OCI-LY1 (cell line): ENCODE measurements at regions not wholly inside any gene's neighbourhood (a gene's known extent, or its start where the extent isn't known, plus 50 kb on each side); places are given as distances from the start of the nearest gene placed in this dataset.

ENCODE experiments used
- H2AFZ ChIP-seq: fragments of 200-600 bp; sonication (generic), shearing (Covaris generic); 2 replicates; pipeline ENCODE4 v1.6.0; 2014; ENCODE audit warnings: antibody characterized with exemption, mild to moderate bottlenecking, low read length
- H3F3A ChIP-seq: fragments of 200-600 bp; sonication (generic), shearing (Covaris generic); 2 replicates; pipeline ENCODE4 v1.6.0; 2014; ENCODE audit warnings: mild to moderate bottlenecking, antibody characterized with exemption, low read length, moderate library complexity; ENCODE audit not compliant: insufficient read depth
- H3K27ac ChIP-seq: fragments of 200-600 bp; sonication (generic); 2 replicates; pipeline ENCODE4 v1.5.1; 2014; ENCODE audit warnings: low read length, mixed run types, mild to moderate bottlenecking, low read depth; ENCODE audit not compliant: poor library complexity, severe bottlenecking
- H3K27me3 ChIP-seq: fragments of 200-600 bp; sonication (generic); 2 replicates; pipeline ENCODE4 v1.6.0; 2014; ENCODE audit warnings: antibody characterized with exemption, mild to moderate bottlenecking, low read length, moderate library complexity; ENCODE audit not compliant: insufficient read depth
- H3K36me3 ChIP-seq: fragments of 200-600 bp; sonication (generic); 2 replicates; pipeline ENCODE4 v1.6.1; 2014; ENCODE audit warnings: mild to moderate bottlenecking, antibody characterized with exemption, low read length, moderate library complexity, mixed read lengths; ENCODE audit not compliant: insufficient read depth
- H3K4me1 ChIP-seq: fragments of 200-600 bp; sonication (generic); 2 replicates; pipeline ENCODE4 v1.5.1; 2014; ENCODE audit warnings: mild to moderate bottlenecking, low read length, moderate library complexity; ENCODE audit not compliant: insufficient read depth, severe bottlenecking
- H3K4me2 ChIP-seq: fragments of 200-600 bp; sonication (generic), shearing (Covaris generic); 2 replicates; pipeline ENCODE4 v1.6.1; 2014; ENCODE audit warnings: low read length
- H3K4me3 ChIP-seq: fragments of 200-600 bp; sonication (generic); 2 replicates; pipeline ENCODE4 v1.5.1; 2014; ENCODE audit warnings: low read length, low read depth, mild to moderate bottlenecking, mixed read lengths; ENCODE audit not compliant: poor library complexity, severe bottlenecking
- H3K79me2 ChIP-seq: fragments of 200-600 bp; shearing (Covaris generic); 2 replicates; pipeline ENCODE4 v1.6.1; 2016; ENCODE audit warnings: mixed run types, low read length, mixed read lengths; ENCODE audit not compliant: insufficient read depth
- H3K9ac ChIP-seq: fragments of 200-600 bp; sonication (generic), shearing (Covaris generic); 2 replicates; pipeline ENCODE4 v1.6.1; 2014; ENCODE audit warnings: mild to moderate bottlenecking, low read length, mixed read lengths
- H3K9me2 ChIP-seq: fragments of 200-600 bp; sonication (generic), shearing (Covaris generic); 2 replicates; pipeline ENCODE4 v1.6.1; 2014; ENCODE audit warnings: low read depth, mild to moderate bottlenecking, low read length, mixed read lengths
- H3K9me3 ChIP-seq: fragments of 200-600 bp; shearing (Covaris generic); 2 replicates; pipeline ENCODE4 v1.6.1; 2014; ENCODE audit warnings: low read length, mixed read lengths
- H4K20me1 ChIP-seq: fragments of 200-600 bp; sonication (generic), shearing (Covaris generic); 2 replicates; pipeline ENCODE4 v1.6.0; 2016; ENCODE audit warnings: mild to moderate bottlenecking, low read length; ENCODE audit not compliant: insufficient read depth
- EZH2 ChIP-seq: fragments of 200-600 bp; sonication (generic), shearing (Covaris generic); IDR thresholded peaks from 2 replicates; pipeline ENCODE4 v1.8.0; 2017; ENCODE audit warnings: borderline replicate concordance, mixed run types, mild to moderate bottlenecking, antibody characterized with exemption, low read length, moderate library complexity, mixed read lengths
- TF ChIP-seq, protein P1 (sequence below): fragments of 200-600 bp; sonication (generic), shearing (Covaris generic); IDR thresholded peaks from 2 replicates; pipeline ENCODE4 v1.5.1; 2017; ENCODE audit warnings: mild to moderate bottlenecking, antibody characterized with exemption, low read length, moderate library complexity, mixed read lengths

DNA sequence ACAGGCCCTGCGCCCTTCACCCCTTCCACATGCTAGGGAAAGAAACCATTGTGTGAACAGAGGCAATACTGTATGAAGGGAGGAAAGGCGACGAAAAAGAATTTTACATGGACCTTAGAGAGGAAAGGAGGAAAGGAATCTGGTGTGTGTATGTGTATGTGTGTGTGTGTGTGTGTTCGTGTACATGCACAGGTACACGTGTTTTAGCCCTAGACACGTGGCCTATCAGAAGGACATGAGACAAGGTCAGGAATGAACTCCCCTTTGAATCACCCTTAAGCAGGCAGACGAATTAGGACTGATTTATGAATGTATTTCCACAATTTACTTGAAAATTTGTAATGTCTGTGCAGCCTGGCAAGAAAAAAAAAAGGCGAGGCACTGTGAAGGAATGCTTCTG is 276.0 kb downstream of the ZNF516 start:
- Histone ChIP-seq H3K9ac (no peak overlapping the region), H3K27ac (no peak overlapping the region), H3K4me3 (no peak overlapping the region), H3K79me2 (no peaks in the 10 kb centered on the region), H3K9me2 (no peaks in the 10 kb centered on the region), H3K4me1 (no peaks in the 10 kb centered on the region), H3K36me3 (no peaks in the 10 kb centered on the region), H3K27me3 (no peaks in the 10 kb centered on the region), H3F3A (no peaks in the 10 kb centered on the region), H3K9me3 (no peaks in the 10 kb centered on the region), H4K20me1 (no peaks in the 10 kb centered on the region), H3K4me2 (no peak overlapping the region), H2AFZ (no peak overlapping the region)
- no peak for TF ChIP-seq EZH2
- TF ChIP-seq, protein P1, sequence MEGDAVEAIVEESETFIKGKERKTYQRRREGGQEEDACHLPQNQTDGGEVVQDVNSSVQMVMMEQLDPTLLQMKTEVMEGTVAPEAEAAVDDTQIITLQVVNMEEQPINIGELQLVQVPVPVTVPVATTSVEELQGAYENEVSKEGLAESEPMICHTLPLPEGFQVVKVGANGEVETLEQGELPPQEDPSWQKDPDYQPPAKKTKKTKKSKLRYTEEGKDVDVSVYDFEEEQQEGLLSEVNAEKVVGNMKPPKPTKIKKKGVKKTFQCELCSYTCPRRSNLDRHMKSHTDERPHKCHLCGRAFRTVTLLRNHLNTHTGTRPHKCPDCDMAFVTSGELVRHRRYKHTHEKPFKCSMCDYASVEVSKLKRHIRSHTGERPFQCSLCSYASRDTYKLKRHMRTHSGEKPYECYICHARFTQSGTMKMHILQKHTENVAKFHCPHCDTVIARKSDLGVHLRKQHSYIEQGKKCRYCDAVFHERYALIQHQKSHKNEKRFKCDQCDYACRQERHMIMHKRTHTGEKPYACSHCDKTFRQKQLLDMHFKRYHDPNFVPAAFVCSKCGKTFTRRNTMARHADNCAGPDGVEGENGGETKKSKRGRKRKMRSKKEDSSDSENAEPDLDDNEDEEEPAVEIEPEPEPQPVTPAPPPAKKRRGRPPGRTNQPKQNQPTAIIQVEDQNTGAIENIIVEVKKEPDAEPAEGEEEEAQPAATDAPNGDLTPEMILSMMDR = no peak

DNA sequence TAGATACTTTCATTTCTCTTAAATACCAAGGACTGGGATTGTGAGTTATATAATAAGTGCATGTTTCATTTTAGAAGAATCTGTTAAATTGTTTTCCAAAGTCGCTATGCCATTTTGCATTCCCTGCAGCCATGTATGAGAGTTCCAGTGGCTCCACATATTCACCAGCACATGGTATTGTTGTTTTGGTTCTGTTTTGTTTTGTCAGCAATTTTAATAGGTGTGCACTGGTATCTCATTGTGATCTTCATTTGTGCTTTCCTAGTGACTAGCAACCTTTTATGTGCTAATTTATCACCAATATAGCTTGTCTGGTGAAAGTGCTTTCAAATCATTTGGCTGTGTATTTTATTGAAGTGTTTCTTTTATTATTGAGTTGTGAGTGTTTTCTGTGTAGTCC is 278.9 kb downstream of the ZNF516 start:
- Histone ChIP-seq H3F3A (no peaks in the 10 kb centered on the region), H3K27me3 (no peaks in the 10 kb centered on the region), H3K9ac (no peak overlapping the region), H3K4me2 (no peak overlapping the region), H3K9me3 (no peaks in the 10 kb centered on the region), H3K36me3 (no peaks in the 10 kb centered on the region), H3K79me2 (no peaks in the 10 kb centered on the region), H3K4me1 (no peaks in the 10 kb centered on the region), H3K4me3 (no peak overlapping the region), H4K20me1 (no peaks in the 10 kb centered on the region), H2AFZ (no peak overlapping the region), H3K27ac (no peak overlapping the region), H3K9me2 (no peaks in the 10 kb centered on the region)
- TF ChIP-seq EZH2 = no peak
- TF ChIP-seq, protein P1 = no peak

DNA sequence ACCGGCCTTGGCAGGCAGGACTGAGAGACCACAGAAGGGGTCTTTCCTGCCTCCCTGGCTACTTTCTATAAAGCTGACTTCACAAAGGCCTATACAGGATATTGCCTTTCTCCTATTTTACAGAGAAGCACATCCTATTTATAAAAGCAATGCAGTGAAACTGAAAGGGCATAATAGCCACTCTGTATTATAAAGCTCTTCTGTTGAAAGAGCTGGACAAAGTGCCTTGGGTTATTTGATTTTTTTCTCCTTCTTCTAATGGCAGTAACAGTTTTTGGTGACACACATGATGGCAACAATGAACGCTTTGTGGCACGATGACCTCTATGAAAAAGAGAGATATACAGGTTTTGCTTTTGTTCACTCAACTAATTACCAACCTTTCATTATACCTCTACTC is 281.1 kb downstream of the ZNF516 start:
- H2AFZ ChIP-seq = no peak overlapping the region
- H3K4me1 ChIP-seq = no peaks in the 10 kb centered on the region
- H4K20me1 ChIP-seq = no peaks in the 10 kb centered on the region
- no peaks in the 10 kb centered on the region for H3K79me2 ChIP-seq
- H3K36me3 ChIP-seq = no peaks in the 10 kb centered on the region
- H3K9me3 ChIP-seq = no peaks in the 10 kb centered on the region
- no peak overlapping the region for H3K4me3 ChIP-seq
- no peaks in the 10 kb centered on the region for H3K27me3 ChIP-seq
- H3F3A ChIP-seq = no peaks in the 10 kb centered on the region
- no peak for TF ChIP-seq EZH2
- TF ChIP-seq, protein P1 = no peak
- H3K9ac ChIP-seq = no peak overlapping the region
- H3K4me2 ChIP-seq = no peak overlapping the region
- H3K9me2 ChIP-seq = no peaks in the 10 kb centered on the region
- H3K27ac ChIP-seq = no peak overlapping the region
